Cardiac fibroblast (primary cell): ENCODE measurements at regions not wholly inside any gene's neighbourhood (a gene's known extent, or its start where the extent isn't known, plus 50 kb on each side); places are given as distances from the start of the nearest gene placed in this dataset.

ENCODE experiments used
- DNase-seq, 2 donors: peaks; one replicate each; pipeline versions ENCODE4 v3.0.0 to v3.0.0-alpha.2; 2010; ENCODE audit warnings: low read depth in 2 of 2
- H3K4me3 ChIP-seq, 2 donors: replicated peaks in 1 of 2; 1 replicate in 1 of 2; 2 replicates in 1 of 2; pipeline ENCODE4 v1.5.1; 2011; ENCODE audit warnings: low read depth in 2 of 2, low read length in 2 of 2, mild to moderate bottlenecking in 2 of 2, moderate library complexity in 1 of 2
- TF ChIP-seq, protein P1 (sequence below): IDR thresholded peaks from one replicate; pipeline ENCODE4 v1.5.1; 2011; ENCODE audit warnings: low read depth, mild to moderate bottlenecking, low read length, inconsistent platforms

GRCh38 chr3:106830334-106830733 is 546.9 kb upstream of the CCDC54 start:
- TF ChIP-seq, protein P1, sequence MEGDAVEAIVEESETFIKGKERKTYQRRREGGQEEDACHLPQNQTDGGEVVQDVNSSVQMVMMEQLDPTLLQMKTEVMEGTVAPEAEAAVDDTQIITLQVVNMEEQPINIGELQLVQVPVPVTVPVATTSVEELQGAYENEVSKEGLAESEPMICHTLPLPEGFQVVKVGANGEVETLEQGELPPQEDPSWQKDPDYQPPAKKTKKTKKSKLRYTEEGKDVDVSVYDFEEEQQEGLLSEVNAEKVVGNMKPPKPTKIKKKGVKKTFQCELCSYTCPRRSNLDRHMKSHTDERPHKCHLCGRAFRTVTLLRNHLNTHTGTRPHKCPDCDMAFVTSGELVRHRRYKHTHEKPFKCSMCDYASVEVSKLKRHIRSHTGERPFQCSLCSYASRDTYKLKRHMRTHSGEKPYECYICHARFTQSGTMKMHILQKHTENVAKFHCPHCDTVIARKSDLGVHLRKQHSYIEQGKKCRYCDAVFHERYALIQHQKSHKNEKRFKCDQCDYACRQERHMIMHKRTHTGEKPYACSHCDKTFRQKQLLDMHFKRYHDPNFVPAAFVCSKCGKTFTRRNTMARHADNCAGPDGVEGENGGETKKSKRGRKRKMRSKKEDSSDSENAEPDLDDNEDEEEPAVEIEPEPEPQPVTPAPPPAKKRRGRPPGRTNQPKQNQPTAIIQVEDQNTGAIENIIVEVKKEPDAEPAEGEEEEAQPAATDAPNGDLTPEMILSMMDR = no peak
- no peak for DNase-seq
- H3K4me3 ChIP-seq = no peak overlapping the region

DNA sequence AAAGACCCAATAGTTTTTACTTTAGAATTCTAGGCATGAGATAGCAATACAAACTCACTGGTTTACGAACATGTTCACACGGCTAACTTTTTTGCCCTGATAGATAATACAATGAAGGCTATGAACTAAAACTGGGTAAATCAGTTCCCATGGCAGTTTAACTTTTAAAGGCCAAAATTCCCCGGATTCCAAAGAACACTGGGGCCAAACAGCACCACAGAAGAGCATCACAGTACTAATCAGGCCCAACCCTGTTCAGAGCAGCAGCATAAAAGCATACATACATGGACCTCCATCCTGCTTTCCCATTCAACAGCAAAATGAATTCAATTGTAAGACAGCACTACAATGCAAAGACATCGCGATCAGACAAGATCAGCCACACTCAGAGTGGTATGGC is 540.3 kb upstream of the CCDC54 start:
- H3K4me3 ChIP-seq = no peak overlapping the region
- TF ChIP-seq, protein P1 = no peak
- no peak for DNase-seq

DNA sequence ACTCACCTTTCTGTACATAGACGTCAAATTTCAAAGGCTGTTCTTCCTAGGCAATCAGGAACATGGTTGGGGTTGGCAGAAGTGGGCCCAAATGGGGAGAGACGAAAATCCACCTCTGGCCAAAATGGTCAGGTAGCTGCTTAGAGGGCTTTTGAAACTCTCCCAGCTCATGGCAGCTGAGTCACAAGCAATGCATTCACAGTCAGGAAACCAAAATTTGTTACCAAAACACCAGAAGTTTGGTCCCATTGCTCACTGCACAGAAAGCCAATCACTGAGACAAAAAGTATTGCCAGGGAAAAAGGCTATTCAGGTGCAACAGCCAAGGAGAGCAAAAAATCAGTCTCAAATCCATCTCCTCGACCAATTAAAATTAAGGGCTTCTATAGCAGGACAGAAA is 539.6 kb upstream of the CCDC54 start:
- TF ChIP-seq, protein P1 = no peak
- DNase-seq = no peak
- no peak overlapping the region for H3K4me3 ChIP-seq

DNA sequence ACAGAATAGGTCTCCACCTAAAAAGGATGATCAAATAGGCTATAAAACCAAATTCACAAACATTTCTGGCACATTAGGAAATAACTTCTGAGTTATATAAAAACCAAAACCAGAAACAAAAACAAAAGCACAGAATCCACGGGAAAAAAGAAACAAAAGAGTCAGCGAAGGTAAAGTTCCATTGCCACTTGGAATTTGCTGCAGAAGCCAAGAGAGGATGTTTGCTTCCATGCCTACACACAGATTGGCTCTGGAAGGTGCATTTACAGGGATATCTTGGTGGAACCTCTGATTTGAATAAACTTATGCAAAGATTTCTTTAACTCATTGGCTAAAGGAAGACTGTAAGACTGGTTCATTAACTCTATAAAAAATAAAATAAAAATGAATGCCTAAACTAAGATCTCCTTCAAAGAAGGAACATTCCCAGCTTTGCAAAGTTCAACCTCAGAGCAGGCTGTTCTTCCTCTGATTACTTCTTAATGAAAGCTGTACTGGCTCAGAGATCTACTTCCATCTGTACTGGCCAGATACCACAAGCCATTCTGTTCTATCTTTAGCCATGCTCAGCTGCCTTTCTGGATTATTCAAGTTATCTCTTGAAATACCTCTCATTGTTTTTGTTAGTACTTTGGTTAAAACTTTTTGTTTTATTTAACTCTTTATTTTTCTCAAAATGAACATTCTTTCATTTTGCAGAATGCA is 537.5 kb upstream of the CCDC54 start:
- peak; percentile 21 to 36 for DNase-seq
- TF ChIP-seq, protein P1 = no peak
- H3K4me3 ChIP-seq = no peak overlapping the region

- H3K4me3 ChIP-seq = no peak overlapping the region
- TF ChIP-seq, protein P1 = no peak
- DNase-seq = no peak
These were observed 536.9 kb upstream of the CCDC54 start for GRCh38 chr3:106840319-106840718.

- peak in 1 of 2 donors; percentile 53 for DNase-seq
- H3K4me3 ChIP-seq = no peak overlapping the region
- TF ChIP-seq, protein P1 = no peak
These were observed 535.1 kb upstream of the CCDC54 start for GRCh38 chr3:106842151-106842550.

- TF ChIP-seq, protein P1 = no peak
These were observed 532.6 kb upstream of the CCDC54 start for GRCh38 chr3:106844638-106845037.

More at GRCh38 chr3:106844638-106845037, 532.6 kb upstream of the CCDC54 start:
- no peak overlapping the region for H3K4me3 ChIP-seq
- no peak for DNase-seq
